Panc1 (cell line): ENCODE measurements at regions not wholly inside any gene's neighbourhood (a gene's known extent, or its start where the extent isn't known, plus 50 kb on each side); places are given as distances from the start of the nearest gene placed in this dataset.

Experiments
- ATAC-seq: fragments of 200-7000 bp; cut with Tn5 transposase; 2 replicates; pipeline ENCODE4 v1.9.1; 2020; ENCODE audit warnings: mild to moderate bottlenecking, moderate library complexity
- BruUV-seq: library from RNA; stranded (reverse); fragments of 400-500 nt; replicated peaks from 2 replicates; lab custom pipeline; 2021; lab: Mats Ljungman, UMichigan
- CTCF ChIA-PET: fragments of 300-600 bp; sonication (Branson Sonifier 250); formaldehyde crosslinking; loops from one replicate; lab custom pipeline; 2022; ENCODE audit warnings: antibody characterized with exemption; lab: Charles Lee
- POLR2A ChIA-PET: fragments of 300-600 bp; sonication (Branson Sonifier 250); formaldehyde crosslinking; loops from one replicate; lab custom pipeline; 2022; ENCODE audit warnings: antibody characterized with exemption; lab: Charles Lee
- DNase-seq: peaks from one replicate; pipeline ENCODE4 v3.0.0-alpha.2; 2010; ENCODE audit warnings: low read depth, low spot score
- H3K27ac ChIP-seq: 2 replicates; pipeline ENCODE4 v1.5.1; 2011; ENCODE audit warnings: mild to moderate bottlenecking, low read length, inconsistent platforms
- H3K27me3 ChIP-seq: fragments of 200-500 bp; sonication (Bioruptor generic); 2 replicates; pipeline ENCODE4 v1.6.0; 2014; ENCODE audit warnings: low read length, inconsistent platforms; ENCODE audit not compliant: control insufficient read depth, insufficient read depth
- H3K36me3 ChIP-seq: fragments of 200-500 bp; sonication (Bioruptor generic); 2 replicates; pipeline ENCODE4 v1.5.1; 2014; ENCODE audit warnings: inconsistent platforms, mild to moderate bottlenecking, low read length, moderate library complexity; ENCODE audit not compliant: control insufficient read depth, insufficient read depth
- H3K4me1 ChIP-seq: 2 replicates; pipeline ENCODE4 v1.5.1; 2011; ENCODE audit warnings: inconsistent platforms, mild to moderate bottlenecking, low read length, moderate library complexity; ENCODE audit not compliant: control insufficient read depth, insufficient read depth
- H3K4me3 ChIP-seq, 2 experiments: 2 replicates each; pipeline ENCODE4 v1.5.1; 2011 to 2012; ENCODE audit warnings: low read depth in 2 of 2, low read length in 2 of 2, mild to moderate bottlenecking in 2 of 2, inconsistent platforms in 1 of 2, moderate library complexity in 1 of 2
- H3K9me3 ChIP-seq: fragments of 200-500 bp; sonication (Bioruptor generic); 2 replicates; pipeline ENCODE4 v1.5.1; 2014; ENCODE audit warnings: low read depth, mild to moderate bottlenecking, inconsistent platforms, low read length, moderate library complexity; ENCODE audit not compliant: control insufficient read depth, insufficient read depth
- CTCF ChIP-seq: fragments of 450-650 bp; IDR thresholded peaks from 2 replicates; pipeline ENCODE4 v1.5.1; 2017; ENCODE audit warnings: mild to moderate bottlenecking
- POLR2AphosphoS5 ChIP-seq: IDR thresholded peaks from 2 replicates; pipeline ENCODE4 v1.6.1; 2012; ENCODE audit warnings: mild to moderate bottlenecking, low read depth, low read length, moderate library complexity
- REST ChIP-seq, 2 experiments: IDR thresholded peaks; 2 replicates each; pipeline ENCODE4 v1.6.1; 2011 to 2012; ENCODE audit warnings: low read depth in 2 of 2, control low read depth in 1 of 2, low read length in 1 of 2, mild to moderate bottlenecking in 1 of 2, moderate library complexity in 1 of 2; ENCODE audit not compliant: insufficient read depth in 1 of 2
- SIN3A ChIP-seq: IDR thresholded peaks from 2 replicates; pipeline ENCODE4 v1.6.1; 2012; ENCODE audit warnings: low read depth, mild to moderate bottlenecking, low read length, moderate library complexity, borderline replicate concordance; ENCODE audit not compliant: insufficient read depth
- TCF7L2 ChIP-seq: IDR thresholded peaks from 2 replicates; pipeline ENCODE4 v1.6.1; 2011; ENCODE audit warnings: mild to moderate bottlenecking, low read depth, low read length, inconsistent platforms
- in situ Hi-C: cut with HindIII; loops from 2 replicates; pipeline ENCODE4 v1.10.0; 2016; ENCODE audit warnings: low sequenced_read_pairs, low pct_unique_long_range_greater_than_20kb
- intact Hi-C: fragments of 100-400 bp; cut with micrococcal nuclease; formaldehyde crosslinking; loops from one replicate; pipeline ENCODE4 v1.10.0; 2022; ENCODE audit not compliant: unreplicated experiment

GRCh38 chr12:83801972-83802371, 1110.6 kb downstream of the SLC6A15 start:
- no TSS peak for BruUV-seq
- Histone ChIP-seq H3K36me3 (no peaks in the 10 kb centered on the region), H3K9me3 (no peaks in the 10 kb centered on the region; the same call in 1 of the 2 replicates), H3K27ac (no peak overlapping the region), H3K27me3 (no peaks in the 10 kb centered on the region), H3K4me3 (no peak overlapping the region), H3K4me1 (no peaks in the 10 kb centered on the region)
- intact Hi-C loops (no loop called here), in situ Hi-C loops (no loop called here)
- ATAC-seq (no peak), DNase-seq (no peak)
- no peak for TF ChIP-seq REST (IDR thresholded peaks at IDR 0.05; ENCODE audit: insufficient read depth in 1 of 2, low read depth in 2 of 2, low read length in 1 of 2)
- no peak for TF ChIP-seq SIN3A
- TF ChIP-seq POLR2AphosphoS5, result no peak
- TF ChIP-seq TCF7L2, result no peak
- TF ChIP-seq CTCF, result no peak
- ChIA-PET POLR2A (no interaction called here), CTCF (no interaction called here)

GRCh38 chr12:83800022-83800421, 1112.6 kb downstream of the SLC6A15 start:
- TF ChIP-seq TCF7L2 (no peak), POLR2AphosphoS5 (no peak), REST (IDR thresholded peaks at IDR 0.05; ENCODE audit: insufficient read depth in 1 of 2, low read depth in 2 of 2, low read length in 1 of 2) (no peak), SIN3A (no peak), CTCF (no peak)
- Histone ChIP-seq H3K27me3 (no peaks in the 10 kb centered on the region), H3K9me3 (no peaks in the 10 kb centered on the region; the same call in 1 of the 2 replicates), H3K36me3 (no peaks in the 10 kb centered on the region), H3K4me3 (no peak overlapping the region), H3K27ac (no peak overlapping the region), H3K4me1 (no peaks in the 10 kb centered on the region)
- CTCF ChIA-PET, result no interaction called here
- BruUV-seq, result no TSS peak
- intact Hi-C loops, result no loop called here
- in situ Hi-C loops, result no loop called here
- DNase-seq, result no peak
- ATAC-seq, result no peak
- POLR2A ChIA-PET, result no interaction called here
